B cell (primary cell): ENCODE measurements at regions not wholly inside any gene's neighbourhood (a gene's known extent, or its start where the extent isn't known, plus 50 kb on each side); places are given as distances from the start of the nearest gene placed in this dataset.

Experiments used
- CTCF ChIP-seq: fragments of 200-600 bp; IDR thresholded peaks from one replicate; pipeline ENCODE4 v1.8.0; 2022; ENCODE audit warnings: antibody characterized with exemption, mild to moderate bottlenecking
- EZH2 ChIP-seq: IDR thresholded peaks from 2 replicates; pipeline ENCODE4 v1.6.1; 2012; ENCODE audit warnings: borderline replicate concordance, low read depth, mild to moderate bottlenecking, moderate library complexity, low read length; ENCODE audit not compliant: insufficient read depth, poor library complexity, severe bottlenecking

- no peak for TF ChIP-seq CTCF
- no peak for TF ChIP-seq EZH2
Observed at GRCh38 chr1:232223887-232224286, 406.0 kb downstream of the SIPA1L2 start.
